ENCODE measurements at regions not wholly inside any gene's neighbourhood (a gene's known extent, or its start where the extent isn't known, plus 50 kb on each side); places are given as distances from the start of the nearest gene placed in this dataset.

- no peak for TF ChIP-seq ZNF70 (CRISPR knock-in tag; IDR thresholded peaks at IDR 0.05)
- no peak for TF ChIP-seq SNAI2 (CRISPR knock-in tag; IDR thresholded peaks at IDR 0.05)
- TF ChIP-seq ARNTL (CRISPR knock-in tag; IDR thresholded peaks at IDR 0.05; ENCODE audit: borderline replicate concordance, low read depth): no peak
- no peak for TF ChIP-seq ESRRG (CRISPR knock-in tag; IDR thresholded peaks at IDR 0.05)
- TF ChIP-seq CREB5 (CRISPR knock-in tag; IDR thresholded peaks at IDR 0.05; ENCODE audit: low read depth): no peak
- TF ChIP-seq CSDC2 (CRISPR knock-in tag; IDR thresholded peaks at IDR 0.05): no peak
- no peak for TF ChIP-seq OSR1 (CRISPR knock-in tag; IDR thresholded peaks at IDR 0.05)
- TF ChIP-seq ISL1 (CRISPR knock-in tag; IDR thresholded peaks at IDR 0.05): no peak
- TF ChIP-seq, protein P1, sequence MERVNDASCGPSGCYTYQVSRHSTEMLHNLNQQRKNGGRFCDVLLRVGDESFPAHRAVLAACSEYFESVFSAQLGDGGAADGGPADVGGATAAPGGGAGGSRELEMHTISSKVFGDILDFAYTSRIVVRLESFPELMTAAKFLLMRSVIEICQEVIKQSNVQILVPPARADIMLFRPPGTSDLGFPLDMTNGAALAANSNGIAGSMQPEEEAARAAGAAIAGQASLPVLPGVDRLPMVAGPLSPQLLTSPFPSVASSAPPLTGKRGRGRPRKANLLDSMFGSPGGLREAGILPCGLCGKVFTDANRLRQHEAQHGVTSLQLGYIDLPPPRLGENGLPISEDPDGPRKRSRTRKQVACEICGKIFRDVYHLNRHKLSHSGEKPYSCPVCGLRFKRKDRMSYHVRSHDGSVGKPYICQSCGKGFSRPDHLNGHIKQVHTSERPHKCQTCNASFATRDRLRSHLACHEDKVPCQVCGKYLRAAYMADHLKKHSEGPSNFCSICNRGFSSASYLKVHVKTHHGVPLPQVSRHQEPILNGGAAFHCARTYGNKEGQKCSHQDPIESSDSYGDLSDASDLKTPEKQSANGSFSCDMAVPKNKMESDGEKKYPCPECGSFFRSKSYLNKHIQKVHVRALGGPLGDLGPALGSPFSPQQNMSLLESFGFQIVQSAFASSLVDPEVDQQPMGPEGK (CRISPR knock-in tag; IDR thresholded peaks at IDR 0.05; ENCODE audit: borderline replicate concordance): no peak
- ATAC-seq: no peak
These were observed 155.6 kb downstream of the NDUFA10 start for GRCh38 chr2:239869272-239870155.

GRCh38 chr2:239868556-239869181 is 156.5 kb downstream of the NDUFA10 start:
- no peak for TF ChIP-seq ZNF8 (CRISPR knock-in tag; IDR thresholded peaks at IDR 0.05)
- TF ChIP-seq RARB (CRISPR knock-in tag; IDR thresholded peaks at IDR 0.05): no peak
- no peak for TF ChIP-seq BACH2 (CRISPR knock-in tag; IDR thresholded peaks at IDR 0.05; ENCODE audit: borderline replicate concordance)
- TF ChIP-seq TOX (CRISPR knock-in tag; IDR thresholded peaks at IDR 0.05; ENCODE audit: borderline replicate concordance): no peak
- no peak for TF ChIP-seq CSDC2 (CRISPR knock-in tag; IDR thresholded peaks at IDR 0.05)
- TF ChIP-seq ARNTL (CRISPR knock-in tag; IDR thresholded peaks at IDR 0.05; ENCODE audit: borderline replicate concordance, low read depth): no peak
- no peak for TF ChIP-seq OSR1 (CRISPR knock-in tag; IDR thresholded peaks at IDR 0.05)
- TF ChIP-seq ZNF70 (CRISPR knock-in tag; IDR thresholded peaks at IDR 0.05): no peak
- no peak for TF ChIP-seq ZFP30 (CRISPR knock-in tag; IDR thresholded peaks at IDR 0.05)
- TF ChIP-seq ZC3H10 (CRISPR knock-in tag; IDR thresholded peaks at IDR 0.05): no peak
- TF ChIP-seq GLIS3 (CRISPR knock-in tag; IDR thresholded peaks at IDR 0.05): no peak
- TF ChIP-seq CREB5 (CRISPR knock-in tag; IDR thresholded peaks at IDR 0.05; ENCODE audit: low read depth): no peak
- TF ChIP-seq, protein P1 (CRISPR knock-in tag; IDR thresholded peaks at IDR 0.05; ENCODE audit: borderline replicate concordance): no peak
- no peak for TF ChIP-seq ZNF565 (CRISPR knock-in tag; conservative IDR thresholded peaks at IDR 0.05; ENCODE audit: low read depth)
- no peak for TF ChIP-seq ZFP3 (CRISPR knock-in tag; IDR thresholded peaks at IDR 0.05)
- TF ChIP-seq ESRRG (CRISPR knock-in tag; IDR thresholded peaks at IDR 0.05): no peak
- TF ChIP-seq ISL1 (CRISPR knock-in tag; IDR thresholded peaks at IDR 0.05): no peak
- TF ChIP-seq, protein P2, sequence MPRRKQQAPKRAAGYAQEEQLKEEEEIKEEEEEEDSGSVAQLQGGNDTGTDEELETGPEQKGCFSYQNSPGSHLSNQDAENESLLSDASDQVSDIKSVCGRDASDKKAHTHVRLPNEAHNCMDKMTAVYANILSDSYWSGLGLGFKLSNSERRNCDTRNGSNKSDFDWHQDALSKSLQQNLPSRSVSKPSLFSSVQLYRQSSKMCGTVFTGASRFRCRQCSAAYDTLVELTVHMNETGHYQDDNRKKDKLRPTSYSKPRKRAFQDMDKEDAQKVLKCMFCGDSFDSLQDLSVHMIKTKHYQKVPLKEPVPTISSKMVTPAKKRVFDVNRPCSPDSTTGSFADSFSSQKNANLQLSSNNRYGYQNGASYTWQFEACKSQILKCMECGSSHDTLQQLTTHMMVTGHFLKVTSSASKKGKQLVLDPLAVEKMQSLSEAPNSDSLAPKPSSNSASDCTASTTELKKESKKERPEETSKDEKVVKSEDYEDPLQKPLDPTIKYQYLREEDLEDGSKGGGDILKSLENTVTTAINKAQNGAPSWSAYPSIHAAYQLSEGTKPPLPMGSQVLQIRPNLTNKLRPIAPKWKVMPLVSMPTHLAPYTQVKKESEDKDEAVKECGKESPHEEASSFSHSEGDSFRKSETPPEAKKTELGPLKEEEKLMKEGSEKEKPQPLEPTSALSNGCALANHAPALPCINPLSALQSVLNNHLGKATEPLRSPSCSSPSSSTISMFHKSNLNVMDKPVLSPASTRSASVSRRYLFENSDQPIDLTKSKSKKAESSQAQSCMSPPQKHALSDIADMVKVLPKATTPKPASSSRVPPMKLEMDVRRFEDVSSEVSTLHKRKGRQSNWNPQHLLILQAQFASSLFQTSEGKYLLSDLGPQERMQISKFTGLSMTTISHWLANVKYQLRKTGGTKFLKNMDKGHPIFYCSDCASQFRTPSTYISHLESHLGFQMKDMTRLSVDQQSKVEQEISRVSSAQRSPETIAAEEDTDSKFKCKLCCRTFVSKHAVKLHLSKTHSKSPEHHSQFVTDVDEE (CRISPR knock-in tag; IDR thresholded peaks at IDR 0.05): no peak
- no peak for TF ChIP-seq SNAI2 (CRISPR knock-in tag; IDR thresholded peaks at IDR 0.05)
- no peak for ATAC-seq
